PC-9 (cell line): ENCODE measurements at regions not wholly inside any gene's neighbourhood (a gene's known extent, or its start where the extent isn't known, plus 50 kb on each side); places are given as distances from the start of the nearest gene placed in this dataset.
A peak's percentile ranks its signal among the peaks of the same experiment; 100 is the strongest.

Source experiments
- BruUV-seq: library from RNA; stranded (reverse); fragments of 400-500 nt; replicated peaks from 2 replicates; lab custom pipeline; 2021; lab: Mats Ljungman, UMichigan
- CTCF ChIA-PET: fragments of 300-600 bp; sonication (Branson Sonifier 250); formaldehyde crosslinking; loops from one replicate; lab custom pipeline; 2022; ENCODE audit warnings: antibody characterized with exemption; lab: Charles Lee
- POLR2A ChIA-PET: fragments of 300-600 bp; sonication (Branson Sonifier 250); formaldehyde crosslinking; loops from one replicate; lab custom pipeline; 2022; ENCODE audit warnings: antibody characterized with exemption; ENCODE audit not compliant: unreplicated experiment; lab: Charles Lee
- DNase-seq, 2 experiments: peaks; one replicate each; pipeline versions ENCODE4 v3.0.0 to v3.0.0-alpha.2; 2015 to 2022; ENCODE audit warnings: mixed read lengths in 1 of 2
- H2AFZ ChIP-seq: fragments of 200-600 bp; sonication (generic); 2 replicates; pipeline ENCODE4 v1.8.1; 2017; ENCODE audit warnings: antibody characterized with exemption
- H3F3A ChIP-seq: fragments of 200-600 bp; sonication (generic); 2 replicates; pipeline ENCODE4 v1.8.1; 2017; ENCODE audit warnings: antibody characterized with exemption, mild to moderate bottlenecking, low read depth; ENCODE audit not compliant: insufficient read depth
- H3K27ac ChIP-seq: fragments of 200-600 bp; sonication (generic); 2 replicates; pipeline ENCODE4 v1.6.1; 2016; ENCODE audit warnings: mixed run types
- H3K27me3 ChIP-seq: fragments of 200-600 bp; sonication (generic); 2 replicates; pipeline ENCODE4 v1.6.1; 2016; ENCODE audit warnings: low read depth, mixed run types; ENCODE audit not compliant: insufficient read depth
- H3K36me3 ChIP-seq: fragments of 200-600 bp; sonication (generic); 2 replicates; pipeline ENCODE4 v1.6.1; 2016; ENCODE audit warnings: low read depth, mixed run types
- H3K4me1 ChIP-seq: fragments of 200-600 bp; sonication (generic); replicated peaks from 2 replicates; pipeline ENCODE4 v1.6.1; 2016; ENCODE audit warnings: mixed run types; ENCODE audit not compliant: insufficient read depth
- H3K4me2 ChIP-seq: fragments of 200-600 bp; sonication (generic); 2 replicates; pipeline ENCODE4 v1.6.1; 2017; ENCODE audit warnings: mixed run types
- H3K4me3 ChIP-seq: fragments of 200-600 bp; sonication (generic); 2 replicates; pipeline ENCODE4 v1.6.1; 2016; ENCODE audit warnings: mixed run types
- H3K79me2 ChIP-seq: fragments of 200-600 bp; sonication (generic); 2 replicates; pipeline ENCODE4 v1.6.1; 2017; ENCODE audit warnings: low read depth, mixed run types
- H3K9me2 ChIP-seq: fragments of 200-600 bp; sonication (generic); 2 replicates; pipeline ENCODE4 v1.8.1; 2017; ENCODE audit warnings: mild to moderate bottlenecking; ENCODE audit not compliant: insufficient read depth
- H3K9me3 ChIP-seq: fragments of 200-600 bp; sonication (generic); 2 replicates; pipeline ENCODE4 v1.8.1; 2016; ENCODE audit warnings: low read depth; ENCODE audit not compliant: insufficient read depth
- H4K20me1 ChIP-seq: fragments of 200-600 bp; sonication (generic); 2 replicates; pipeline ENCODE4 v1.8.1; 2017; ENCODE audit not compliant: insufficient read depth
- CTCF ChIP-seq: fragments of 200-600 bp; sonication (generic); conservative IDR thresholded peaks from 2 replicates; pipeline ENCODE4 v1.6.1; 2017; ENCODE audit warnings: mixed run types, antibody characterized with exemption, mild to moderate bottlenecking, moderate library complexity
- EZH2 ChIP-seq: fragments of 200-600 bp; sonication (generic); IDR thresholded peaks from 2 replicates; pipeline ENCODE4 v1.8.0; 2017; ENCODE audit warnings: antibody characterized with exemption, low read depth
- intact Hi-C: fragments of 100-400 bp; cut with micrococcal nuclease; formaldehyde crosslinking; loops from one replicate; pipeline ENCODE4 v1.10.0; 2022; ENCODE audit not compliant: unreplicated experiment

- Histone ChIP-seq H3K27me3 (no peaks in the 10 kb centered on the region), H3K4me2 (no peak overlapping the region), H3K9me2 (no peaks in the 10 kb centered on the region), H3K4me1 (peaks cover 16% of the 10 kb centered on the region), H3K79me2 (no peaks in the 10 kb centered on the region), H3K27ac (no peak overlapping the region), H3K36me3 (no peaks in the 10 kb centered on the region), H3K4me3 (no peak overlapping the region), H3K9me3 (no peaks in the 10 kb centered on the region), H3F3A (peaks cover 14% of the 10 kb centered on the region; the same call in 1 of the 2 replicates), H4K20me1 (no peaks in the 10 kb centered on the region), H2AFZ (no peak overlapping the region)
- BruUV-seq = no TSS peak
- DNase-seq = peak; percentile 37 to 66
- ChIA-PET POLR2A (no interaction called here), CTCF (interaction anchor here (0.7 kb wide), 1 partner anchor 124 kb away, joined by 3 read pairs; no protein-coding TSS in a partner anchor)
- no peak for TF ChIP-seq CTCF
- TF ChIP-seq EZH2 = no peak
- intact Hi-C loops = loop anchor here (1.0 to 5.0 kb wide), 2 partner anchors 124 to 206 kb away; partner anchors contain the start of gene IVNS1ABP
Measured at GRCh38 chr1:185441605-185442004, 124.6 kb upstream of the IVNS1ABP start.

- no peak overlapping the region for H3K27ac ChIP-seq
- intact Hi-C loops = loop anchor here (1.0 to 5.0 kb wide), 2 partner anchors 124 to 206 kb away; partner anchors contain the start of gene IVNS1ABP
- no peak for TF ChIP-seq CTCF
- no peak for TF ChIP-seq EZH2
- H4K20me1 ChIP-seq = no peaks in the 10 kb centered on the region
- no TSS peak for BruUV-seq
- H3K9me3 ChIP-seq = no peaks in the 10 kb centered on the region
- POLR2A ChIA-PET = interaction anchor here (0.5 kb wide), 1 partner anchor 23 kb away, joined by 4 read pairs; no protein-coding TSS in a partner anchor
- H3K27me3 ChIP-seq = no peaks in the 10 kb centered on the region
- H3K4me2 ChIP-seq = no peak overlapping the region
- H3K4me3 ChIP-seq = no peak overlapping the region
- H3K9me2 ChIP-seq = no peaks in the 10 kb centered on the region
- H3F3A ChIP-seq = peaks cover 14% of the 10 kb centered on the region; the same call in 1 of the 2 replicates
- no peaks in the 10 kb centered on the region for H3K36me3 ChIP-seq
- CTCF ChIA-PET = no interaction called here
- H3K4me1 ChIP-seq = peaks cover 16% of the 10 kb centered on the region
- no peak for DNase-seq
- no peaks in the 10 kb centered on the region for H3K79me2 ChIP-seq
- H2AFZ ChIP-seq = no peak overlapping the region
Measured at GRCh38 chr1:185440877-185441276, 123.8 kb upstream of the IVNS1ABP start.

- H3K4me1 ChIP-seq = peaks cover 16% of the 10 kb centered on the region
- TF ChIP-seq CTCF = no peak
- TF ChIP-seq EZH2 = no peak
- no peaks in the 10 kb centered on the region for H3K27me3 ChIP-seq
- H3K4me3 ChIP-seq = no peak overlapping the region
- H3K27ac ChIP-seq = 0 out of 2 replicates have a peak overlapping the region, but pooled peaks have one; percentile 2
- POLR2A ChIA-PET = interaction anchor here (0.5 to 1.0 kb wide), 5 partner anchors 25 to 551 kb away, joined by 3 to 7 read pairs (median 6); partner anchors contain the start of gene IVNS1ABP
- no TSS peak for BruUV-seq
- no peak overlapping the region for H2AFZ ChIP-seq
- intact Hi-C loops = loop anchor here (1.0 to 5.0 kb wide), 2 partner anchors 125 to 207 kb away; no protein-coding TSS in a partner anchor
- H3K4me2 ChIP-seq = 0 out of 2 replicates have a peak overlapping the region, but pooled peaks have one; percentile 9
- H3K9me3 ChIP-seq = no peaks in the 10 kb centered on the region
- peak; percentile 70 to 86 for DNase-seq
- no peaks in the 10 kb centered on the region for H3K79me2 ChIP-seq
- no peaks in the 10 kb centered on the region for H3K9me2 ChIP-seq
- H3K36me3 ChIP-seq = no peaks in the 10 kb centered on the region
- no peaks in the 10 kb centered on the region for H4K20me1 ChIP-seq
- CTCF ChIA-PET = interaction anchor here (0.8 kb wide), 1 partner anchor 123 kb away, joined by 3 read pairs; the partner anchor contains the start of gene IVNS1ABP
- H3F3A ChIP-seq = peaks cover 14% of the 10 kb centered on the region; the same call in 1 of the 2 replicates
Measured at GRCh38 chr1:185439727-185440415, 122.8 kb upstream of the IVNS1ABP start.
